ENCODE measurements at regions not wholly inside any gene's neighbourhood (a gene's known extent, or its start where the extent isn't known, plus 50 kb on each side); places are given as distances from the start of the nearest gene placed in this dataset.

DNA sequence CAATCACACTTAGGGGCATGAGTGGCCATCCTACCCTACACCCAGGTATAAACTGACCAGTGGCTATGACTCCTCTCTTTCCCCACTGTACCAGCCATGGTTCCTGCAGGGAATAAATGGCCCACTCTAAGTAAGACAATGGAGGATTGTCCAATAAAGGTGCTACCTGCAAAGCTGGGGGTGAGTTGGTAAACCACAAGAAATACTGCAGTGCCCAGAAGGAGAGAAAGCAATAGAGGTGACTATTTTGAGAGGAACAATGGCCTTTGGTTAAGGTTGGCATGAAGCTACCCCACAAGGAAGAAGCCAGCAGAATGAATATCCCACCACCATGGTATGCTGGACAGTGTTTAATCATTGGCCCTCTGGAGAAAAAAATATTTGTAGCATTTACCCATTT lies 233.3 kb upstream of the ECI2 start:
- no peak overlapping the region for H3K27ac ChIP-seq
- TF ChIP-seq CTCF (conservative IDR thresholded peaks at IDR 0.05) (no peak), ZFX (IDR thresholded peaks at IDR 0.05) (no peak)

DNA sequence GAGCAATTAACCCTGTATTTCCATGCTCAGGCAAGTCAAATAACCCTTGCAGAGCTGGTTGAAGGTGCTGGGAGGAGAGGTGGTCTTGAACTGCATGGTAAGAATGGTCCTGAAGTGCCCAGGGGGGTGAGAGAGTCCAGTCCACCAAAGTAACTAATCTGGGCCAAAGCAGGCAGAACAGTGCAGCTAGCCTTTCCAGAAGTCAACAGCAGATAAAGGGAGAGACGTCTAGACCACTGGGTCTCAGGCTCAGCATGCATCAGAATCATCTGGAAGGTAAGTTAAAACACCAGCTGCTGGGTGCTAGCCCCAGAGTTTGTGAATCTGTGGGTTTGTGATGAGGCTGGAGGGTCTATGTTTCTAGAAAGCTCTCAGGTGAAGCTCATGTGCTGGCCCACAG lies 232.3 kb upstream of the ECI2 start:
- H3K27ac ChIP-seq = no peak overlapping the region
- TF ChIP-seq CTCF (conservative IDR thresholded peaks at IDR 0.05) (no peak), ZFX (IDR thresholded peaks at IDR 0.05) (no peak)

GRCh38 chr6:4366635-4367395 lies 231.4 kb upstream of the ECI2 start:
- no peak overlapping the region for H3K27ac ChIP-seq
- TF ChIP-seq CTCF (conservative IDR thresholded peaks at IDR 0.05) (no peak), ZFX (IDR thresholded peaks at IDR 0.05) (no peak)

GRCh38 chr6:4365686-4366085 lies 230.3 kb upstream of the ECI2 start:
- TF ChIP-seq ZFX (IDR thresholded peaks at IDR 0.05) (no peak), CTCF (conservative IDR thresholded peaks at IDR 0.05) (no peak)
- H3K27ac ChIP-seq = no peak overlapping the region

- H3K27ac ChIP-seq = no peak overlapping the region
- TF ChIP-seq ZFX (IDR thresholded peaks at IDR 0.05) (no peak), CTCF (conservative IDR thresholded peaks at IDR 0.05) (no peak)
These were observed 229.3 kb upstream of the ECI2 start for GRCh38 chr6:4364711-4365110.

DNA sequence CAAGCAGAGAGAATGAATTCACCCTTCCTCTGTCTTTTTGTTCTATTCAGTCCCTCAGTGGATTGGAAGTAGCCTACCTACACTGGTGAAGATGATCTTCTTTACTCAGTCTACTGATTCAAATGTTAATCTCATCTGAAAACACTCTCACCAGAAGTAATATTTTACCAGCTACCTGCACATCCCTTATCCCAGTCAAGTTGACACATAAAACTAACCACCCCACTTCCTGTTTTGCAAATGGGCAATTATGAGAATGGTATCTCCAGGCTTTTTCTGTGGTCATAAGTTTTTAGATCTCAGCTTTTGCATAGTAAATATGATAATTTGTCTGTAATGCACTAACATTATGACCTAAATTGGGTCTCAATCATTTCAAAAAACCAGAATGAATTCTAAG lies 228.8 kb upstream of the ECI2 start:
- no peak for TF ChIP-seq CTCF (conservative IDR thresholded peaks at IDR 0.05)
- TF ChIP-seq ZFX (IDR thresholded peaks at IDR 0.05) = no peak
- no peak overlapping the region for H3K27ac ChIP-seq

- H3K27ac ChIP-seq = no peak overlapping the region
- TF ChIP-seq CTCF (conservative IDR thresholded peaks at IDR 0.05) (no peak), ZFX (IDR thresholded peaks at IDR 0.05) (no peak)
These were observed 228.3 kb upstream of the ECI2 start for GRCh38 chr6:4363656-4364055.
